Kidney (tissue), 13 donors: ENCODE measurements at regions not wholly inside any gene's neighbourhood (a gene's known extent, or its start where the extent isn't known, plus 50 kb on each side); places are given as distances from the start of the nearest gene placed in this dataset.

ENCODE experiments used
- DNase-seq, 5 donors: peaks; one replicate each; pipeline ENCODE4 v3.0.0-alpha.2; 2013 to 2020
- FAIRE-seq: peaks from 2 replicates; lab custom pipeline; 2012; peaks lifted over from hg19 to GRCh38; lab: Jason Lieb, UNC
- H3K27ac ChIP-seq, 2 donors: one replicate each; pipeline ENCODE4 v1.7.0; 2013; ENCODE audit warnings: low read depth in 2 of 2, low read length in 2 of 2, inconsistent platforms in 1 of 2
- H3K27me3 ChIP-seq: one replicate; pipeline ENCODE4 v1.7.1; 2013; ENCODE audit warnings: low read length, inconsistent platforms; ENCODE audit not compliant: control insufficient read depth, insufficient read depth
- H3K36me3 ChIP-seq, 3 donors: one replicate each; pipeline versions ENCODE4 v1.7.0 to v1.7.1; 2013; ENCODE audit warnings: low read length in 3 of 3, control low read depth in 1 of 3, inconsistent platforms in 1 of 3; ENCODE audit not compliant: insufficient read depth in 3 of 3, control insufficient read depth in 2 of 3
- H3K4me1 ChIP-seq, 3 donors: one replicate each; pipeline versions ENCODE4 v1.7.0 to v1.7.1; 2013; ENCODE audit warnings: low read length in 3 of 3, inconsistent platforms in 1 of 3, low read depth in 1 of 3; ENCODE audit not compliant: control insufficient read depth in 2 of 3, insufficient read depth in 2 of 3
- H3K4me3 ChIP-seq, 3 donors: one replicate each; pipeline versions ENCODE4 v1.7.0 to v1.8.1; 2013; ENCODE audit warnings: low read length in 3 of 3, control low read depth in 1 of 3, inconsistent platforms in 1 of 3
- H3K9ac ChIP-seq, 3 donors: one replicate each; pipeline versions ENCODE4 v1.7.0 to v1.7.1; 2013; ENCODE audit warnings: low read length in 3 of 3, control low read depth in 1 of 3, inconsistent platforms in 1 of 3
- H3K9me3 ChIP-seq, 3 donors: one replicate each; pipeline versions ENCODE4 v1.7.0 to v1.7.1; 2013; ENCODE audit warnings: low read length in 3 of 3, control low read depth in 1 of 3, inconsistent platforms in 1 of 3; ENCODE audit not compliant: control insufficient read depth in 2 of 3, insufficient read depth in 1 of 3
- CTCF ChIP-seq: IDR thresholded peaks from 3 replicates; pipeline ENCODE4 v1.5.1; 2012; ENCODE audit warnings: mild to moderate bottlenecking, moderate library complexity, borderline replicate concordance; ENCODE audit not compliant: insufficient read depth; ENCODE audit errors: extremely low read depth
- intact Hi-C: fragments of 100-400 bp; cut with DNase I; formaldehyde crosslinking; loops from one replicate; pipeline ENCODE4 v1.11.1; 2022
- donor health status: control.
- donor health status: control.
- donor health status: control.
- donor health status: control.
- donor health status: control.
- donor health status: DM: yes; HTN: yes; CAD: no.
- donor health status: Normal renal cell carcinoma (clear cell type).

DNA sequence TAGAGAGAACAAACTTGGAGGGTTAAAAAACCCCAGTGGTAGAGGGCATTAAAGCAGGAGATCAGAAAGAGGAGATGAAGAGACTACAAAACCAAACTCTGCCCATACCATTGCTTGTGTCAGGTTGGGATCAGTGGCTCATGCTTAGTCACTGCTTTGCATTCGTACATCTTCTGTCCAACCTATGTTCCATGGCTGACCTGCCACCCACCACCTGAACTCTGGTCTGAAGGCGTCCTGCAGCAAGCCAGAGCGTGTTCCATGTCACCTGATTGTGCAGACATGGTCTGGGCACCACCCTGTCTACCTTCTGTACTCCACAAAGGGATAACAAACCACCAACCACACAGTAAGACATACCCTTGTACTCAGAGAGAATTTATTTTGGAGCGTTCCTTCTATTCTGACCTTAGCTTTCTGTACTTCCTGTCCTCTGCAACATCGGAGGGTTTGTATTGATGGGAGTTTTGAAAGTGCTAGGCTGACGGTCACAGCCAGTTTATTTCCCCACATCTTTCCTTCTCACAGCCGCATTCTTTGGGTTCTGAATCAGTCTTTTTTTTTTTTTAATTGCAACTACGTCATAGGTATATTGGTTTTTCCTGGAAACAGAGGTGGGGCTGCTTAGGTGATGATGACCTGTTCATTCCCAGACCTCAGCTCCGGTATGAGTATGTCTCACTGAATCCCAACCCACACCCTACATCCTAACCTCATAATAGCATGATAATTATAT, 88.3 kb downstream of the SOWAHC start:
- Histone ChIP-seq H3K9ac (no peak overlapping the region), H3K9me3 (no peaks in the 10 kb centered on the region), H3K4me3 (no peak overlapping the region), H3K36me3 (no peaks in the 10 kb centered on the region), H3K4me1 (peaks cover 0 to 6% (median 2%) of the 10 kb centered on the region in 3 donors), H3K27me3 (no peaks in the 10 kb centered on the region), H3K27ac (no peak overlapping the region)
- intact Hi-C loops = no loop called here
- no peak for DNase-seq
- FAIRE-seq = no peak
- TF ChIP-seq CTCF = no peak

GRCh38 chr2:109703077-109703476, 88.9 kb downstream of the SOWAHC start:
- TF ChIP-seq CTCF = no peak
- intact Hi-C loops = no loop called here
- FAIRE-seq (no peak), DNase-seq (no peak)
- no peaks in the 10 kb centered on the region for H3K36me3 ChIP-seq
- H3K27ac ChIP-seq = no peak overlapping the region
- H3K9me3 ChIP-seq = no peaks in the 10 kb centered on the region
- H3K4me3 ChIP-seq = no peak overlapping the region
- H3K4me1 ChIP-seq = peaks cover 0 to 6% (median 2%) of the 10 kb centered on the region in 3 donors
- no peaks in the 10 kb centered on the region for H3K27me3 ChIP-seq
- no peak overlapping the region for H3K9ac ChIP-seq

- FAIRE-seq = no peak
- H3K36me3 ChIP-seq = no peaks in the 10 kb centered on the region
- H3K27ac ChIP-seq = no peak overlapping the region
- H3K9me3 ChIP-seq = no peaks in the 10 kb centered on the region
- intact Hi-C loops = no loop called here
- peaks cover 0 to 6% (median 2%) of the 10 kb centered on the region in 3 donors for H3K4me1 ChIP-seq
- H3K27me3 ChIP-seq = no peaks in the 10 kb centered on the region
- no peak for DNase-seq
- no peak overlapping the region for H3K9ac ChIP-seq
- no peak overlapping the region for H3K4me3 ChIP-seq
- no peak for TF ChIP-seq CTCF
Measured at GRCh38 chr2:109703798-109704197, 89.6 kb downstream of the SOWAHC start.
